Lung (tissue), 11 donors: ENCODE measurements at regions not wholly inside any gene's neighbourhood (a gene's known extent, or its start where the extent isn't known, plus 50 kb on each side); places are given as distances from the start of the nearest gene placed in this dataset.

ENCODE experiments used
- ATAC-seq: fragments of 200-7000 bp; cut with Tn5 transposase; one replicate; pipeline ENCODE4 v1.9.1; 2020; ENCODE audit warnings: moderate number of reproducible peaks; ENCODE audit not compliant: insufficient read depth, low FRiP score
- DNase-seq, 3 donors: peaks; one replicate each; pipeline ENCODE4 v3.0.0-alpha.2; 2013 to 2017
- H3K27ac ChIP-seq, 2 donors: one replicate each; pipeline ENCODE4 v1.5.1; 2013; ENCODE audit warnings: mild to moderate bottlenecking in 2 of 2, moderate library complexity in 2 of 2, control low read depth in 1 of 2, inconsistent platforms in 1 of 2, low read depth in 1 of 2, low read length in 1 of 2
- H3K27me3 ChIP-seq, 3 donors: one replicate each; pipeline ENCODE4 v1.5.1; 2013; ENCODE audit warnings: low read length in 2 of 3; ENCODE audit not compliant: control insufficient read depth in 3 of 3, insufficient read depth in 3 of 3
- H3K36me3 ChIP-seq, 4 donors: one replicate each; pipeline ENCODE4 v1.5.1; 2013; ENCODE audit warnings: low read length in 4 of 4, mild to moderate bottlenecking in 1 of 4, moderate library complexity in 1 of 4; ENCODE audit not compliant: control insufficient read depth in 4 of 4, insufficient read depth in 4 of 4
- H3K4me1 ChIP-seq, 5 donors: one replicate each; pipeline ENCODE4 v1.5.1; 2013; ENCODE audit warnings: low read length in 5 of 5, mild to moderate bottlenecking in 2 of 5, moderate library complexity in 1 of 5; ENCODE audit not compliant: control insufficient read depth in 5 of 5, insufficient read depth in 5 of 5
- H3K4me3 ChIP-seq: one replicate; pipeline ENCODE4 v1.5.1; 2013; ENCODE audit warnings: mild to moderate bottlenecking, control low read depth, moderate library complexity
- H3K9ac ChIP-seq, 2 donors: one replicate each; pipeline ENCODE4 v1.5.1; 2013; ENCODE audit warnings: low read length in 2 of 2, control low read depth in 1 of 2; ENCODE audit not compliant: insufficient read depth in 1 of 2
- H3K9me3 ChIP-seq, 4 donors: one replicate each; pipeline ENCODE4 v1.5.1; 2013; ENCODE audit warnings: low read length in 3 of 4, mild to moderate bottlenecking in 1 of 4, moderate library complexity in 1 of 4; ENCODE audit not compliant: control insufficient read depth in 4 of 4, insufficient read depth in 3 of 4
- CTCF ChIP-seq: IDR thresholded peaks from 2 replicates; pipeline ENCODE4 v1.5.1; 2012; ENCODE audit warnings: mild to moderate bottlenecking; ENCODE audit errors: control extremely low read depth, extremely low read depth
- WGBS, 2 donors: extraction: QIAGEN DNeasy Blood & Tissue Kit; methylation state at CpG; one replicate each; pipeline ENCODE4 v1.1.7; 2013; 5-methylcytosine and 5-hydroxymethylcytosine counted together
- donor health status: control.
- donor health status: control.
- donor health status: Bipolar disorder and iron deficiency.
- donor health status: healthy.
- donor health status: DM: yes; HTN: yes; CAD: no.

- no peaks in the 10 kb centered on the region for H3K4me1 ChIP-seq
- no peak for DNase-seq
- TF ChIP-seq CTCF = no peak
Observed at GRCh38 chr17:53227514-53227913, 595.2 kb upstream of the KIF2B start.

GRCh38 chr17:53227111-53227510 lies 595.6 kb upstream of the KIF2B start:
- Histone ChIP-seq H3K27ac (no peak overlapping the region), H3K36me3 (no peaks in the 10 kb centered on the region), H3K4me1 (no peaks in the 10 kb centered on the region), H3K9me3 (peaks cover 0 to 5% (median 0%) of the 10 kb centered on the region in 4 donors), H3K27me3 (no peaks in the 10 kb centered on the region), H3K4me3 (no peak overlapping the region), H3K9ac (no peak overlapping the region)
- ATAC-seq (no peak), DNase-seq (no peak)
- WGBS, 2 donors = 28 to 32% methylated on average over 2 of the region's 2 CpGs
- TF ChIP-seq CTCF = no peak

More at GRCh38 chr17:53227514-53227913, 595.2 kb upstream of the KIF2B start:
- WGBS, 2 donors = 63 to 69% methylated on average over 2 of the region's 2 CpGs
- H3K27ac ChIP-seq = no peak overlapping the region
- H3K4me3 ChIP-seq = no peak overlapping the region
- no peaks in the 10 kb centered on the region for H3K27me3 ChIP-seq
- H3K9me3 ChIP-seq = peaks cover 0 to 5% (median 0%) of the 10 kb centered on the region in 4 donors
- no peaks in the 10 kb centered on the region for H3K36me3 ChIP-seq
- no peak for ATAC-seq
- H3K9ac ChIP-seq = no peak overlapping the region

GRCh38 chr17:53219821-53220220 lies 602.9 kb upstream of the KIF2B start:
- TF ChIP-seq CTCF = no peak
- Histone ChIP-seq H3K27me3 (no peaks in the 10 kb centered on the region), H3K4me3 (no peak overlapping the region), H3K36me3 (no peaks in the 10 kb centered on the region), H3K9me3 (peaks cover 0 to 5% (median under 1%) of the 10 kb centered on the region in 4 donors), H3K27ac (no peak overlapping the region), H3K4me1 (no peaks in the 10 kb centered on the region), H3K9ac (no peak overlapping the region)
- ATAC-seq (no peak), DNase-seq (no peak)

- WGBS, 2 donors = 73 to 85% methylated on average over 2 of the region's 2 CpGs
- no peak overlapping the region for H3K4me3 ChIP-seq
- no peaks in the 10 kb centered on the region for H3K36me3 ChIP-seq
- no peak overlapping the region for H3K9ac ChIP-seq
- DNase-seq (no peak), ATAC-seq (no peak)
- no peak for TF ChIP-seq CTCF
- no peaks in the 10 kb centered on the region for H3K4me1 ChIP-seq
- peaks cover 0 to 3% (median under 1%) of the 10 kb centered on the region in 4 donors for H3K9me3 ChIP-seq
- no peak overlapping the region for H3K27ac ChIP-seq
- H3K27me3 ChIP-seq = no peaks in the 10 kb centered on the region
Observed at GRCh38 chr17:53218723-53219122, 604.0 kb upstream of the KIF2B start.
